ENCODE measurements at regions not wholly inside any gene's neighbourhood (a gene's known extent, or its start where the extent isn't known, plus 50 kb on each side); places are given as distances from the start of the nearest gene placed in this dataset.

GRCh38 chr2:11907190-11907589 lies 160.8 kb downstream of the LPIN1 start:
- no peak overlapping the region for H3K27ac Mint-ChIP-seq

GRCh38 chr2:11910971-11911370 lies 164.5 kb downstream of the LPIN1 start:
- DNase-seq (ENCODE audit: low spot score in 2 of 2) (no peak), ATAC-seq (no peak)
- peaks cover 6% of the 10 kb centered on the region for H3K9me3 Mint-ChIP-seq
- no peak overlapping the region for H3K27ac Mint-ChIP-seq
- no peaks in the 10 kb centered on the region for H3K4me1 Mint-ChIP-seq
- no peaks in the 10 kb centered on the region for H3K36me3 Mint-ChIP-seq
- H3K4me3 Mint-ChIP-seq = no peak overlapping the region

More at GRCh38 chr2:11907190-11907589, 160.8 kb downstream of the LPIN1 start:
- Mint-ChIP-seq H3K9me3 (peaks cover 1% of the 10 kb centered on the region), H3K4me3 (no peak overlapping the region), H3K4me1 (no peaks in the 10 kb centered on the region), H3K36me3 (no peaks in the 10 kb centered on the region)
- ATAC-seq (no peak), DNase-seq (ENCODE audit: low spot score in 2 of 2) (no peak)

GRCh38 chr2:11912980-11913379 lies 166.5 kb downstream of the LPIN1 start:
- peaks cover 6% of the 10 kb centered on the region for H3K9me3 Mint-ChIP-seq
- ATAC-seq = no peak
- no peak overlapping the region for H3K4me3 Mint-ChIP-seq

GRCh38 chr2:11914455-11914854 lies 168.0 kb downstream of the LPIN1 start:
- Mint-ChIP-seq H3K9me3 (peaks cover 6% of the 10 kb centered on the region), H3K4me1 (no peaks in the 10 kb centered on the region), H3K4me3 (no peak overlapping the region), H3K36me3 (no peaks in the 10 kb centered on the region), H3K27ac (no peak overlapping the region)
- DNase-seq (ENCODE audit: low spot score in 2 of 2) (no peak), ATAC-seq (no peak)

More at GRCh38 chr2:11912980-11913379, 166.5 kb downstream of the LPIN1 start:
- H3K4me1 Mint-ChIP-seq = no peaks in the 10 kb centered on the region
- no peak for DNase-seq (ENCODE audit: low spot score in 2 of 2)
- no peak overlapping the region for H3K27ac Mint-ChIP-seq
- H3K36me3 Mint-ChIP-seq = no peaks in the 10 kb centered on the region

GRCh38 chr2:11915650-11916049 lies 169.2 kb downstream of the LPIN1 start:
- no peak overlapping the region for H3K27ac Mint-ChIP-seq
- no peaks in the 10 kb centered on the region for H3K4me1 Mint-ChIP-seq
- no peak for ATAC-seq
- H3K36me3 Mint-ChIP-seq = no peaks in the 10 kb centered on the region
- no peak overlapping the region for H3K4me3 Mint-ChIP-seq
- peaks cover 6% of the 10 kb centered on the region for H3K9me3 Mint-ChIP-seq
- DNase-seq (ENCODE audit: low spot score in 2 of 2) = no peak

GRCh38 chr2:11919953-11920352 lies 173.5 kb downstream of the LPIN1 start:
- no peaks in the 10 kb centered on the region for H3K36me3 Mint-ChIP-seq
- DNase-seq (ENCODE audit: low spot score in 2 of 2) (no peak), ATAC-seq (no peak)
- no peak overlapping the region for H3K4me3 Mint-ChIP-seq
- no peak overlapping the region for H3K27ac Mint-ChIP-seq
- no peaks in the 10 kb centered on the region for H3K9me3 Mint-ChIP-seq
- no peaks in the 10 kb centered on the region for H3K4me1 Mint-ChIP-seq

- ATAC-seq (no peak), DNase-seq (ENCODE audit: low spot score in 2 of 2) (no peak)
- Mint-ChIP-seq H3K36me3 (no peaks in the 10 kb centered on the region), H3K4me3 (no peak overlapping the region), H3K27ac (no peak overlapping the region), H3K4me1 (no peaks in the 10 kb centered on the region), H3K9me3 (no peaks in the 10 kb centered on the region)
Measured at GRCh38 chr2:11920993-11921583, 174.7 kb downstream of the LPIN1 start.

GRCh38 chr2:11922294-11922693 lies 175.9 kb downstream of the LPIN1 start:
- Mint-ChIP-seq H3K4me3 (no peak overlapping the region), H3K9me3 (no peaks in the 10 kb centered on the region), H3K27ac (no peak overlapping the region), H3K36me3 (no peaks in the 10 kb centered on the region), H3K4me1 (no peaks in the 10 kb centered on the region)
- DNase-seq (ENCODE audit: low spot score in 2 of 2) (no peak), ATAC-seq (no peak)

GRCh38 chr2:11923935-11924334 lies 177.5 kb downstream of the LPIN1 start:
- no peak overlapping the region for H3K27ac Mint-ChIP-seq
- H3K9me3 Mint-ChIP-seq = no peaks in the 10 kb centered on the region

GRCh38 chr2:11925295-11926066 lies 179.0 kb downstream of the LPIN1 start:
- DNase-seq (ENCODE audit: low spot score in 2 of 2) (no peak), ATAC-seq (no peak)
- H3K9me3 Mint-ChIP-seq = no peaks in the 10 kb centered on the region
- H3K36me3 Mint-ChIP-seq = no peaks in the 10 kb centered on the region
- no peak overlapping the region for H3K27ac Mint-ChIP-seq
- H3K4me1 Mint-ChIP-seq = no peaks in the 10 kb centered on the region
- H3K4me3 Mint-ChIP-seq = no peak overlapping the region

More at GRCh38 chr2:11923935-11924334, 177.5 kb downstream of the LPIN1 start:
- no peak overlapping the region for H3K4me3 Mint-ChIP-seq
- DNase-seq (ENCODE audit: low spot score in 2 of 2) (no peak), ATAC-seq (no peak)
- H3K4me1 Mint-ChIP-seq = no peaks in the 10 kb centered on the region
- H3K36me3 Mint-ChIP-seq = no peaks in the 10 kb centered on the region

GRCh38 chr2:11930211-11930761 lies 183.9 kb downstream of the LPIN1 start:
- no peaks in the 10 kb centered on the region for H3K9me3 Mint-ChIP-seq
- H3K36me3 Mint-ChIP-seq = no peaks in the 10 kb centered on the region
- DNase-seq (ENCODE audit: low spot score in 2 of 2) = no peak
- H3K27ac Mint-ChIP-seq = no peak overlapping the region
- no peak overlapping the region for H3K4me3 Mint-ChIP-seq
- no peak for ATAC-seq
- no peaks in the 10 kb centered on the region for H3K4me1 Mint-ChIP-seq

GRCh38 chr2:11932048-11932512 lies 185.6 kb downstream of the LPIN1 start:
- Mint-ChIP-seq H3K4me1 (no peaks in the 10 kb centered on the region), H3K9me3 (no peaks in the 10 kb centered on the region), H3K27ac (no peak overlapping the region), H3K36me3 (no peaks in the 10 kb centered on the region), H3K4me3 (no peak overlapping the region)
- no peak for DNase-seq (ENCODE audit: low spot score in 2 of 2)
- no peak for ATAC-seq

GRCh38 chr2:11932962-11933361 lies 186.5 kb downstream of the LPIN1 start:
- H3K4me1 Mint-ChIP-seq = no peaks in the 10 kb centered on the region
- H3K27ac Mint-ChIP-seq = no peak overlapping the region
- no peak overlapping the region for H3K4me3 Mint-ChIP-seq
- H3K36me3 Mint-ChIP-seq = no peaks in the 10 kb centered on the region
- H3K9me3 Mint-ChIP-seq = no peaks in the 10 kb centered on the region
- DNase-seq (ENCODE audit: low spot score in 2 of 2) (no peak), ATAC-seq (no peak)

GRCh38 chr2:11933854-11934253 lies 187.4 kb downstream of the LPIN1 start:
- Mint-ChIP-seq H3K36me3 (no peaks in the 10 kb centered on the region), H3K4me1 (no peaks in the 10 kb centered on the region), H3K27ac (no peak overlapping the region), H3K9me3 (no peaks in the 10 kb centered on the region), H3K4me3 (no peak overlapping the region)
- ATAC-seq (no peak), DNase-seq (ENCODE audit: low spot score in 2 of 2) (no peak)

- H3K27ac Mint-ChIP-seq = no peak overlapping the region
- no peak for DNase-seq (ENCODE audit: low spot score in 2 of 2)
- no peaks in the 10 kb centered on the region for H3K36me3 Mint-ChIP-seq
- ATAC-seq = no peak
- no peak overlapping the region for H3K4me3 Mint-ChIP-seq
- no peaks in the 10 kb centered on the region for H3K9me3 Mint-ChIP-seq
- no peaks in the 10 kb centered on the region for H3K4me1 Mint-ChIP-seq
Measured at GRCh38 chr2:11936761-11937160, 190.3 kb downstream of the LPIN1 start.

GRCh38 chr2:11938196-11938595 lies 191.8 kb downstream of the LPIN1 start:
- Mint-ChIP-seq H3K4me1 (no peaks in the 10 kb centered on the region), H3K9me3 (no peaks in the 10 kb centered on the region), H3K27ac (no peak overlapping the region), H3K36me3 (no peaks in the 10 kb centered on the region), H3K4me3 (no peak overlapping the region)
- ATAC-seq = no peak
- no peak for DNase-seq (ENCODE audit: low spot score in 2 of 2)

All from stimulated activated effector memory CD8-positive, alpha-beta T cell treated with anti-CD3 and anti-CD28 coated beads, Interleukin-12 subunit alpha, Interleukin-12 subunit beta, amount 100 ng/mL, for 72 hours (primary cell).